Loucy (cell line): ENCODE measurements at regions not wholly inside any gene's neighbourhood (a gene's known extent, or its start where the extent isn't known, plus 50 kb on each side); places are given as distances from the start of the nearest gene placed in this dataset.

Source experiments
- H2AFZ ChIP-seq: fragments of 200-600 bp; sonication (generic); 2 replicates; pipeline ENCODE4 v1.6.0; 2016; ENCODE audit warnings: antibody characterized with exemption, mild to moderate bottlenecking, low read length, moderate library complexity
- H3F3A ChIP-seq: fragments of 200-600 bp; 2 replicates; pipeline ENCODE4 v1.6.0; 2016; ENCODE audit warnings: antibody characterized with exemption, low read depth, mild to moderate bottlenecking
- H3K27me3 ChIP-seq: fragments of 200-600 bp; sonication (generic); 2 replicates; pipeline ENCODE4 v1.6.1; 2014; ENCODE audit warnings: low read length, mild to moderate bottlenecking; ENCODE audit not compliant: insufficient read depth, poor library complexity, severe bottlenecking
- H3K36me3 ChIP-seq: fragments of 200-600 bp; sonication (generic); 2 replicates; pipeline ENCODE4 v1.6.1; 2016; ENCODE audit warnings: low read length; ENCODE audit not compliant: insufficient read depth
- H3K4me1 ChIP-seq: fragments of 200-600 bp; sonication (generic); 2 replicates; pipeline ENCODE4 v1.5.1; 2014; ENCODE audit warnings: low read length, mild to moderate bottlenecking; ENCODE audit not compliant: insufficient read depth, poor library complexity, severe bottlenecking
- H3K4me2 ChIP-seq: fragments of 200-600 bp; sonication (generic); 2 replicates; pipeline ENCODE4 v1.6.0; 2014; ENCODE audit warnings: antibody characterized with exemption, low read length, low read depth, mild to moderate bottlenecking; ENCODE audit not compliant: poor library complexity, severe bottlenecking
- H3K4me3 ChIP-seq: fragments of 200-600 bp; sonication (generic); 2 replicates; pipeline ENCODE4 v1.5.1; 2014; ENCODE audit warnings: low read length, mild to moderate bottlenecking, mixed read lengths; ENCODE audit not compliant: poor library complexity, severe bottlenecking
- H3K79me2 ChIP-seq: fragments of 200-600 bp; sonication (generic); 2 replicates; pipeline ENCODE4 v1.6.1; 2014; ENCODE audit warnings: low read length; ENCODE audit not compliant: insufficient read depth
- H3K9ac ChIP-seq: fragments of 200-600 bp; sonication (generic); 2 replicates; pipeline ENCODE4 v1.6.0; 2014; ENCODE audit warnings: mild to moderate bottlenecking, low read depth, low read length, moderate library complexity; ENCODE audit not compliant: poor library complexity, severe bottlenecking
- H3K9me2 ChIP-seq: fragments of 200-600 bp; sonication (generic); replicated peaks from 2 replicates; pipeline ENCODE4 v1.6.1; 2016; ENCODE audit warnings: low read depth, low read length, mixed read lengths
- H3K9me3 ChIP-seq: fragments of 200-600 bp; sonication (generic); 2 replicates; pipeline ENCODE4 v1.6.1; 2014; ENCODE audit warnings: mild to moderate bottlenecking, antibody characterized with exemption, low read length, low read depth; ENCODE audit not compliant: insufficient read depth
- H4K20me1 ChIP-seq: fragments of 200-600 bp; sonication (generic); 2 replicates; pipeline ENCODE4 v1.6.0; 2014; ENCODE audit warnings: antibody characterized with exemption, low read length, mild to moderate bottlenecking; ENCODE audit not compliant: insufficient read depth, poor library complexity, severe bottlenecking
- EZH2phosphoT487 ChIP-seq: fragments of 200-600 bp; IDR thresholded peaks from 2 replicates; pipeline ENCODE4 v1.6.1; 2018; ENCODE audit warnings: antibody characterized with exemption, mild to moderate bottlenecking, moderate library complexity, borderline replicate concordance
- TF ChIP-seq, protein P1 (sequence below): fragments of 200-600 bp; sonication (generic); conservative IDR thresholded peaks from 2 replicates; pipeline ENCODE4 v1.5.1; 2014; ENCODE audit warnings: mild to moderate bottlenecking, antibody characterized with exemption, low read length

DNA sequence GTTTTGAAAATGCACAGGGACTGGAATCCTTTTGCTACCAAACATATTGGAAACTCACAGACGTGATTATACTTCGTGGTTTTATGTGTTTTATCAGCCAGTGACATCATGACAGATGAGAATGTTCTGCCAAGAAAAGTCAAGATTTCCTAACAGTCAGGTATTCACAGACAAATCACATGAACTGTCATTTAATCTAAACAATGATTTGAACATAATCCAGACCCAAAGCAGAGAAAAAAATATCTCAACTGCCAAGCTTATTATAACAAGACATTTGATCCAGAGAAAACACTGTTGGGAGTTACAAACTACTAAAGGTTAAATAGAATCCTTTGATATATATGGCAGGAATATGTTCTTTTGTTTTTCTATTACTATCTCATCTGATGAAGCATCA, 635.9 kb upstream of the FRG1 start:
- no peaks in the 10 kb centered on the region for H3K79me2 ChIP-seq

DNA sequence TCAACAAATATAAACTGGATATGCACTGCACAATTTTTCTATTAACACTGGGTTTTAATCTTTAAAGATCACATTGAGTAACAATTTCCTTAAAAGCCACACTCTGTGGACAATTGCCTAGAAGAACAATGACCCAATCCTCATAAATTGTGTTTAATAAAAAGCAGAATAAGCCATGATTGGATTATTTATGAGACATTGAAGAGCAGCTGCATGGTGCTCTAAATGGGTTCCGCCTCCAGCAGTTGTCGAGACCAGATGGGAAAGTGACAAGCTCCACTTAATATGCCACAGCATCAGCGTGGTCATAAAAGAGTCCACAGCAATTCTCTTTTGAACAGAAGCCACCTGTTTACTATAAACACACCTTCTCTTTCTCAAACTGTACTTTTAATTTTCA, 635.2 kb upstream of the FRG1 start:
- no peak overlapping the region for H3K4me3 ChIP-seq
- no peak overlapping the region for H3K4me2 ChIP-seq
- no peak overlapping the region for H2AFZ ChIP-seq
- no peaks in the 10 kb centered on the region for H3K36me3 ChIP-seq
- no peaks in the 10 kb centered on the region for H3K9me2 ChIP-seq
- no peaks in the 10 kb centered on the region for H3K9me3 ChIP-seq
- H3K79me2 ChIP-seq, result no peaks in the 10 kb centered on the region
- H4K20me1 ChIP-seq, result no peaks in the 10 kb centered on the region
- no peaks in the 10 kb centered on the region for H3K27me3 ChIP-seq
- H3K4me1 ChIP-seq, result peaks cover 5% of the 10 kb centered on the region
- no peaks in the 10 kb centered on the region for H3F3A ChIP-seq
- TF ChIP-seq, protein P1, sequence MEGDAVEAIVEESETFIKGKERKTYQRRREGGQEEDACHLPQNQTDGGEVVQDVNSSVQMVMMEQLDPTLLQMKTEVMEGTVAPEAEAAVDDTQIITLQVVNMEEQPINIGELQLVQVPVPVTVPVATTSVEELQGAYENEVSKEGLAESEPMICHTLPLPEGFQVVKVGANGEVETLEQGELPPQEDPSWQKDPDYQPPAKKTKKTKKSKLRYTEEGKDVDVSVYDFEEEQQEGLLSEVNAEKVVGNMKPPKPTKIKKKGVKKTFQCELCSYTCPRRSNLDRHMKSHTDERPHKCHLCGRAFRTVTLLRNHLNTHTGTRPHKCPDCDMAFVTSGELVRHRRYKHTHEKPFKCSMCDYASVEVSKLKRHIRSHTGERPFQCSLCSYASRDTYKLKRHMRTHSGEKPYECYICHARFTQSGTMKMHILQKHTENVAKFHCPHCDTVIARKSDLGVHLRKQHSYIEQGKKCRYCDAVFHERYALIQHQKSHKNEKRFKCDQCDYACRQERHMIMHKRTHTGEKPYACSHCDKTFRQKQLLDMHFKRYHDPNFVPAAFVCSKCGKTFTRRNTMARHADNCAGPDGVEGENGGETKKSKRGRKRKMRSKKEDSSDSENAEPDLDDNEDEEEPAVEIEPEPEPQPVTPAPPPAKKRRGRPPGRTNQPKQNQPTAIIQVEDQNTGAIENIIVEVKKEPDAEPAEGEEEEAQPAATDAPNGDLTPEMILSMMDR, result no peak
- TF ChIP-seq EZH2phosphoT487, result no peak
- no peak overlapping the region for H3K9ac ChIP-seq

More for the DNA sequence above, 635.9 kb upstream of the FRG1 start:
- H4K20me1 ChIP-seq, result no peaks in the 10 kb centered on the region
- no peaks in the 10 kb centered on the region for H3K36me3 ChIP-seq
- no peaks in the 10 kb centered on the region for H3K9me2 ChIP-seq
- H3F3A ChIP-seq, result no peaks in the 10 kb centered on the region
- H3K9me3 ChIP-seq, result no peaks in the 10 kb centered on the region
- H3K4me1 ChIP-seq, result peaks cover 12% of the 10 kb centered on the region
- H3K4me2 ChIP-seq, result no peak overlapping the region
- no peak overlapping the region for H2AFZ ChIP-seq
- TF ChIP-seq EZH2phosphoT487, result no peak
- TF ChIP-seq, protein P1, result no peak
- H3K9ac ChIP-seq, result no peak overlapping the region
- no peaks in the 10 kb centered on the region for H3K27me3 ChIP-seq
- H3K4me3 ChIP-seq, result no peak overlapping the region

DNA sequence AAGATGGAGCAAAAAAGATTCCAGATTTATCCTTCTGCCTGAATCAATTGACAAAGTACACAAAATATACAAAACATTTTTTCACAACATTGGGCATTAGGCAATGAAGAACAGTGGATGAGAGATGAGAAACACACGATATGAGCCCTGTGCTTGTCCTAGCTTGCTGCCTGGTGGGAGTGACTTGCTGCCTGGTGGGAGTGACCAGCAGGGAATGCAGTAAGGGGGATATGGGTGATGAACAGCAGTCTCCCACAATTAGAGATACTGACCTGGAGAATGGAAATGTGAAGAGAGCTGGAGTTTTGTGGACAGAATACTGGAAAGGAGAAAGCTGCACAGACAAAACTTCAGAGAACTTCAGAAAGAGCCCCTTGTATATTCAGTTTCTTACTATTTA, 629.4 kb upstream of the FRG1 start:
- no peak overlapping the region for H3K4me2 ChIP-seq
- no peak for TF ChIP-seq EZH2phosphoT487
- H3K36me3 ChIP-seq, result no peaks in the 10 kb centered on the region
- no peaks in the 10 kb centered on the region; the same call in 1 of the 2 replicates for H3K9me3 ChIP-seq
- H3K79me2 ChIP-seq, result no peaks in the 10 kb centered on the region
- H4K20me1 ChIP-seq, result no peaks in the 10 kb centered on the region
- no peak overlapping the region for H3K9ac ChIP-seq
- no peaks in the 10 kb centered on the region for H3K27me3 ChIP-seq
- no peak overlapping the region for H3K4me3 ChIP-seq
- H3K4me1 ChIP-seq, result no peaks in the 10 kb centered on the region
- no peaks in the 10 kb centered on the region for H3F3A ChIP-seq
- H2AFZ ChIP-seq, result no peak overlapping the region
- H3K9me2 ChIP-seq, result no peaks in the 10 kb centered on the region

DNA sequence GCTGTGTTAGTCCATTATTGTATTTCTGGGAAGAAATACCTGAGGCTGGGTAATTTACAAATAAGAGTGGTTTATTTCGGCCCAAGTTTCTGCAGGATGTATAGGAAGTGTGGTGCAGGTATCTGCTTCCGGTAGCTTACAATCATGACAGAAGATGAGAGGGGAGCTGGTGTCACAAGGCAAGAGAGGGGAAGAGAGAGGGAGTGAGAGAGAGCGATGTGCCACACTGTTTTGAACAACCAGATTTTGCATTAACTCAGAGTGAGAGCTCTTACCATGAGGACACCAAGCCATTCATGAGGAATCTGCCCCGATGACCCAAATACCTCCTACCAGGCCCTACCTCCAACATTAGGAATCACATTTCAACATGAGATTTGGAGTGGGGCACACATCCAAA, 627.6 kb upstream of the FRG1 start:
- H3K4me2 ChIP-seq, result no peak overlapping the region
- no peaks in the 10 kb centered on the region for H3K9me2 ChIP-seq
- H3K4me3 ChIP-seq, result no peak overlapping the region
- no peaks in the 10 kb centered on the region for H3K4me1 ChIP-seq
- H3K9ac ChIP-seq, result no peak overlapping the region
- no peaks in the 10 kb centered on the region for H3F3A ChIP-seq
- no peaks in the 10 kb centered on the region; the same call in 1 of the 2 replicates for H3K9me3 ChIP-seq
- no peaks in the 10 kb centered on the region for H3K79me2 ChIP-seq
- TF ChIP-seq, protein P1, result no peak
- TF ChIP-seq EZH2phosphoT487, result no peak
- H2AFZ ChIP-seq, result no peak overlapping the region
- no peaks in the 10 kb centered on the region for H4K20me1 ChIP-seq
- H3K27me3 ChIP-seq, result no peaks in the 10 kb centered on the region
- no peaks in the 10 kb centered on the region for H3K36me3 ChIP-seq
